ENCODE measurements at regions not wholly inside any gene's neighbourhood (a gene's known extent, or its start where the extent isn't known, plus 50 kb on each side); places are given as distances from the start of the nearest gene placed in this dataset.

GRCh38 chr4:1539859-1540600, 133.8 kb upstream of the NKX1-1 start:
- CTCF ChIA-PET = no interaction called here
- no peaks in the 10 kb centered on the region for H3K36me3 Mint-ChIP-seq
- H3K4me1 ChIP-seq (ENCODE audit: insufficient read depth, low read length) = peaks cover 14% of the 10 kb centered on the region
- POLR2A ChIA-PET = no interaction called here
- no peak overlapping the region for H3K27ac Mint-ChIP-seq
- H3K27me3 Mint-ChIP-seq = peaks cover 0 to 4% of the 10 kb centered on the region in 2 donors
- H3K4me1 Mint-ChIP-seq = peaks cover 0 to 9% (median 6%) of the 10 kb centered on the region in 3 donors
- H3K4me3 Mint-ChIP-seq = no peak overlapping the region
- H3K36me3 ChIP-seq (ENCODE audit: insufficient read depth, low read length) = no peaks in the 10 kb centered on the region
- no peak overlapping the region for H3K4me3 ChIP-seq (ENCODE audit: low read length)
- H3K27me3 ChIP-seq (ENCODE audit: insufficient read depth, low read length, poor library complexity, severe bottlenecking) = no peaks in the 10 kb centered on the region
- DNase-seq = no peak
- no peaks in the 10 kb centered on the region for H3K9me3 Mint-ChIP-seq
- H3K9me3 ChIP-seq (ENCODE audit: low read length) = no peaks in the 10 kb centered on the region
- H3K27ac ChIP-seq (ENCODE audit: low read depth, low read length) = no peak overlapping the region

DNA sequence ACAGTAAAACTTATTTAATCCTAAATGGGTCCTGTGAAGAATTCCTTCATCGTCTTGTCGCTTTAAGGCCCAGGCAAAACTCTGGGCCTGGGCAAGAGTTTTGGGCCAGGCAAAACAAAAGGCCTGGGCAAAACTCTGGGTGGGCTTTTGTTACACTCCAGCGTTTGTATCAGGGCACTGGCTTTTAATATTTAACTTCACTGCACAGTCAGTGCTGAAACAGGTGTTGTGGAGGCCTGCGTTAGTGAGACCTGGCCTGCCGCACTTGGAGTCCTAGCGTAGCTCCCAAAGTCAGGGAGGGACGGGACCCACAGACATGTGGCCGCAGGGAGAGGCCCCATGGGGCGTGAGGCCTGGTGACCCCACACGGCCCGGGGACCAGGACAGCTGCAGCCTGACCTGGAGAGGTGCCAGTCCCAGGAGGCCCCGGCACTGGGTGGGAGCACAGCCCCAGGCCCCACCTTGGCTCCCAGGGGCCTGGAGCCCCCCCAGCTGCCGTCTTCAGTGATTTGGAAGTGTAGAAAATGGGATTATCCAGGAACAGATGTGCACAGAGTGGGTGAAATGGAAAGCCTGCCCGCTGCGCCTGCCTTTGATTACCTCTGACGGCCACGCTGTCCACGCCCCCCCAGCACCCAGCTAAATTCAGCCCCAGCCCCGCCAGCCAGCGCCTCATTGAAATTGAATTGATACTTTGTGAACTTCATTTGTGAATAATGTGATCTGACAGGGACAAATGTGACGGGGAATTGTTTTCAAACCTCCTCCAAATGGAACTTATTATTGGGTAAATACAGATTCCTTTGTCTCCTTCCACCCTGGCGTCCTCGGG, 132.9 kb upstream of the NKX1-1 start:
- H3K4me1 Mint-ChIP-seq = peaks cover 0 to 2% (median under 1%) of the 10 kb centered on the region in 3 donors
- Histone ChIP-seq H3K4me3 (ENCODE audit: low read length) (no peak overlapping the region), H3K27ac (ENCODE audit: low read depth, low read length) (no peak overlapping the region), H3K4me1 (ENCODE audit: insufficient read depth, low read length) (peaks cover 8% of the 10 kb centered on the region), H3K36me3 (ENCODE audit: insufficient read depth, low read length) (no peaks in the 10 kb centered on the region), H3K9me3 (ENCODE audit: low read length) (no peaks in the 10 kb centered on the region), H3K27me3 (ENCODE audit: insufficient read depth, low read length, poor library complexity, severe bottlenecking) (no peaks in the 10 kb centered on the region)
- H3K9me3 Mint-ChIP-seq = no peaks in the 10 kb centered on the region
- peak overlapping the region in 1 of 8 donors; percentile 55 for H3K27ac Mint-ChIP-seq
- no peaks in the 10 kb centered on the region for H3K36me3 Mint-ChIP-seq
- ChIA-PET CTCF (no interaction called here), POLR2A (no interaction called here)
- DNase-seq = no peak
- no peak overlapping the region for H3K4me3 Mint-ChIP-seq
- H3K27me3 Mint-ChIP-seq = peaks cover under 1 to 5% of the 10 kb centered on the region in 2 donors

GRCh38 chr4:1538096-1538410, 131.8 kb upstream of the NKX1-1 start:
- H3K4me3 Mint-ChIP-seq = no peak overlapping the region
- no peaks in the 10 kb centered on the region for H3K36me3 Mint-ChIP-seq
- Histone ChIP-seq H3K36me3 (ENCODE audit: insufficient read depth, low read length) (no peaks in the 10 kb centered on the region), H3K4me1 (ENCODE audit: insufficient read depth, low read length) (no peaks in the 10 kb centered on the region), H3K27me3 (ENCODE audit: insufficient read depth, low read length, poor library complexity, severe bottlenecking) (no peaks in the 10 kb centered on the region), H3K4me3 (ENCODE audit: low read length) (no peak overlapping the region), H3K27ac (ENCODE audit: low read depth, low read length) (no peak overlapping the region), H3K9me3 (ENCODE audit: low read length) (no peaks in the 10 kb centered on the region)
- H3K27me3 Mint-ChIP-seq = peaks cover 9% of the 10 kb centered on the region in 2 donors
- ChIA-PET POLR2A (no interaction called here), CTCF (no interaction called here)
- H3K9me3 Mint-ChIP-seq = no peaks in the 10 kb centered on the region
- no peak overlapping the region for H3K27ac Mint-ChIP-seq
- DNase-seq = no peak
- no peaks in the 10 kb centered on the region for H3K4me1 Mint-ChIP-seq

DNA sequence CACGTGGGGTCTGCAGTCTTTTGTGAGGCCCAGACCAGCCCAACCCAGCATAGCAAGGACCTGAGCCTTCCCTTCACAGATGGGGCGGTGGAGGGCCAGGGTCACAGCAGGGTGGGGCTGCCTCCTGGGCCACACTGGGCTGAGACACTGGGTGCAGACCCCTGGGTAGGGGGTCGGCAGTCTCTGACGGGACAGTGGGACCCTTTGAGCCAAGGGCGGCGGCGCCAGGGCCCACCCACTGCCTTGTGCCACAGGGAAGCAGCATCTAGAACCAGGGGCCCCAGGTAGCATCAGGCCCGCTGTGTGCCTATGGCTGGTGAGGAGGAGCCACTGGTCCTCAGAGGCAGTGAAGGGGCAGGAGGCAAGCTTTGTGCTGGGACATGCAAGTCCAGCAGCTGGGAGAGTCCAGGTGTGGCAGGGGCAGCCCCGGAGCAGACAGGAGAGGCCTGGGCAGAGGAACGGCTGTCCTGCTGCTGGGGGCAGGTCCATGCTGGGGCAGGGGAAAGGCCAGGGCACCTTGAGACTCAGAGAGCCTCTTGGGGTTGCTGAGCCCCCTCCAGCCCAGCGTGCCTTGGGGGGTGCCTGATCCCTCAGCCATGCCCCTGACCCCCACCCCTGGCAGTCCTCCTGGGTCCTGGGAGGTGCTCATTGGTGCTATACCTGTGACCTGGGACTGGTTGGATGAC, 131.3 kb upstream of the NKX1-1 start:
- ChIA-PET POLR2A (no interaction called here), CTCF (no interaction called here)
- DNase-seq = no peak
- no peak overlapping the region for H3K27ac ChIP-seq (ENCODE audit: low read depth, low read length)
- H3K4me1 ChIP-seq (ENCODE audit: insufficient read depth, low read length) = no peaks in the 10 kb centered on the region
- H3K36me3 Mint-ChIP-seq = no peaks in the 10 kb centered on the region
- H3K9me3 Mint-ChIP-seq = no peaks in the 10 kb centered on the region
- H3K4me1 Mint-ChIP-seq = no peaks in the 10 kb centered on the region
- H3K27me3 ChIP-seq (ENCODE audit: insufficient read depth, low read length, poor library complexity, severe bottlenecking) = no peaks in the 10 kb centered on the region
- H3K4me3 ChIP-seq (ENCODE audit: low read length) = no peak overlapping the region
- no peak overlapping the region for H3K27ac Mint-ChIP-seq
- H3K27me3 Mint-ChIP-seq = peaks cover 7 to 9% of the 10 kb centered on the region in 2 donors
- H3K36me3 ChIP-seq (ENCODE audit: insufficient read depth, low read length) = no peaks in the 10 kb centered on the region
- no peak overlapping the region for H3K4me3 Mint-ChIP-seq
- H3K9me3 ChIP-seq (ENCODE audit: low read length) = no peaks in the 10 kb centered on the region

DNA sequence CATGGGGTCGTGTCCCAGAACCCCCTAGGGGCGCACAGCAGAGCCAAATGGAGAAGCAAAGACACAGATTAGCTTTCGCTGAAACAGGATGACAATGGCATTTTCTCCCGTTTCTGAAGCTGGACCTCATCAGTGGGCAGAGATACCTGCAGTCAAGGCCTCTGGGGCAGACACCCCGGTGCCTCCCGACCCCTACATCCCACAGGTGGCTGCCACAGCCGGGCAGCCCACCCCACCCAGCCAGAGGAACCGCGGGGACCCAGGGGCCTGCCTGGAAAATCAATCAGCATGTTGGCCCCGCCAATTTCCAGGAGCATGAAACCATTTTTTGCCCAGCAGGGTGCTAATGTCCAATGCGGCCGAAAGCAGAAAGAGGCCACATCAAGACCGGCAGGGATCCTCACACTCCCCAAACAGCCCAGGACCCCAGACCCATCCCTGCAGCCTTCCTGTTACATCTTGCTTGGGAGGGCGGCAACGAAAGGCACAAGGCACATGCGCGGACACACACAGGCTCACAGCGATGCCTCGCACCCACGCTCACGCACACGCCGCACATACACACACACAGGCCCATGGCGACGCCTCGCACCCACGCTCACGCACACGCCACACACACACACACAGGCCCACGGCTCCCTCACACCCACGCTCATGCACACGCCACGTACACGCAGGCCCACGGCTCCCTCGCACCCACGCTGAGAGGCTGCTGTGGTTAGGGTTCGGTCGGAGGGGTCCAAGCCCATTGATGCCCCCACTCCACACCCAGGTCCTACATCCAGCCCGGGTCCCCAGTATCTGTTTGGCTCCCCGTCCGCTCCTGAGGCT, 130.6 kb upstream of the NKX1-1 start:
- Mint-ChIP-seq H3K4me3 (no peak overlapping the region), H3K27ac (no peak overlapping the region), H3K36me3 (no peaks in the 10 kb centered on the region), H3K9me3 (no peaks in the 10 kb centered on the region), H3K4me1 (no peaks in the 10 kb centered on the region), H3K27me3 (peaks cover 9 to 10% of the 10 kb centered on the region in 2 donors)
- CTCF ChIA-PET = no interaction called here
- Histone ChIP-seq H3K9me3 (ENCODE audit: low read length) (no peaks in the 10 kb centered on the region), H3K36me3 (ENCODE audit: insufficient read depth, low read length) (no peaks in the 10 kb centered on the region), H3K4me3 (ENCODE audit: low read length) (no peak overlapping the region), H3K4me1 (ENCODE audit: insufficient read depth, low read length) (no peaks in the 10 kb centered on the region), H3K27ac (ENCODE audit: low read depth, low read length) (no peak overlapping the region), H3K27me3 (ENCODE audit: insufficient read depth, low read length, poor library complexity, severe bottlenecking) (no peaks in the 10 kb centered on the region)
- DNase-seq = no peak
- POLR2A ChIA-PET = no interaction called here

DNA sequence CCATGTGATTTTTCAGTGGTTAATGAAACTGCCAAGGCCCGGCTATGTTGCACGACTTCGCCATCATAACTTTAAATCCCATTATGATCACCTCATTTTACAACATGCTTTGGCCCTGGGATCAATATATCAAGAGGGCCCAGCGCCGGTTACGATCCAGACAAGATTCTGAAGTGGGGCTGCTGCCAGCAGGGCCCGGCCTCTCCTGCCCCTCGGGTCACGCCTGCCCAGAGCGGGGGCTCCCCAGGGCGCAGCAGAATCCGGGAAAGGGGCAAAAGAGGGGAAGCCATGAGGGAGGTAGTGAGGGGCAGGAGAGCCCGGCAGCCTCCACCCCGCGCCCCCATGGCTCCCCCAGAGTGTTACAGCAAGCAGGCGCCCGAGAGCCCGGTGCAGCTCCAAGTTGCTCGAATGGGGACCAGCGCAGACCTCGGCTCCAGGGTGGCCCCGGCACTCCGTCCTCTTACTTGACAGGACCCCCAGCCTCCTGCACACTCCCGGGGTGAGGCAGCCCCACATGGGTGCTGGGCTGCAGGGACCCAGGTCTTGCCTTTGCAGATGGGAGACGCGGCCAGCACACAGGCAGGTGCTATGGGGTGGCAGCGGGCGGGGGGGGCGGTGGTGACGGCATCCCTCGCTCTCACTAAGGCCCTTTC, 129.8 kb upstream of the NKX1-1 start:
- Mint-ChIP-seq H3K27me3 (peaks cover 13 to 16% of the 10 kb centered on the region in 2 donors), H3K36me3 (no peaks in the 10 kb centered on the region), H3K4me1 (no peaks in the 10 kb centered on the region), H3K9me3 (no peaks in the 10 kb centered on the region), H3K27ac (no peak overlapping the region), H3K4me3 (no peak overlapping the region)
- Histone ChIP-seq H3K4me3 (ENCODE audit: low read length) (no peak overlapping the region), H3K27me3 (ENCODE audit: insufficient read depth, low read length, poor library complexity, severe bottlenecking) (no peaks in the 10 kb centered on the region), H3K27ac (ENCODE audit: low read depth, low read length) (no peak overlapping the region), H3K9me3 (ENCODE audit: low read length) (no peaks in the 10 kb centered on the region), H3K4me1 (ENCODE audit: insufficient read depth, low read length) (no peaks in the 10 kb centered on the region), H3K36me3 (ENCODE audit: insufficient read depth, low read length) (no peaks in the 10 kb centered on the region)
- DNase-seq = no peak
- POLR2A ChIA-PET = no interaction called here
- CTCF ChIA-PET = no interaction called here

DNA sequence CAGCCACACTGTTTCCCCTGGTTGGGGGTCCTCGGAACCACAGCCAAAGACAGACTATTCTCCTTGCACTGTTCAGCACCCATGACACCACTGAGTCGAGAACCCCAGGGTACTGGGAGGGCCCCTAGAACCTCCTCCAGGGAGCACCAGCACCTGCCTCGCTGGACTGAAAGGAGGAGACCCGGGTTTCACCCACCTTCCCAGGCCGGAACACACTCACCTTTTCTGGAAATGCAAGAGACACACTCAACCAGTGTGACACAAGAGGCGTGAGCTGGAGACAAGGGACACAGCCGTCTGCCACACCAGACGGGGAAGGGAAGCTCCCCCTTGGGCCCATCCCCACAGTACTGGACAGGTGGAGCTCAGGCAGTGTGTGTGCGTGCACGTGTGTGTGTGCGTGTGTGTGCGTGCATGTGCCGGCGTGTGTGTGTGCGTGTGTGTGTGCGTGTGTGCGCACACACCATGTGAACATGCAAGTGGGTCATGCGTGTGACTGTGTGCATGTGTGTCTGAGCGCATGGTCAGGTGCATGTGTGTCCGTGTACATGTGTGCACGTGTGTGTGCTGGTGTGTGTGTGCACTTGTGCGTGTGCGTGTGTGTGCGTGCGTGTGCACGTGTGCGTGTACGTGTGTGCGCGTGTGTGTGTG, 128.8 kb upstream of the NKX1-1 start:
- H3K4me3 Mint-ChIP-seq = no peak overlapping the region
- Histone ChIP-seq H3K9me3 (ENCODE audit: low read length) (no peaks in the 10 kb centered on the region), H3K36me3 (ENCODE audit: insufficient read depth, low read length) (no peaks in the 10 kb centered on the region), H3K4me3 (ENCODE audit: low read length) (no peak overlapping the region), H3K27me3 (ENCODE audit: insufficient read depth, low read length, poor library complexity, severe bottlenecking) (no peaks in the 10 kb centered on the region), H3K27ac (ENCODE audit: low read depth, low read length) (no peak overlapping the region), H3K4me1 (ENCODE audit: insufficient read depth, low read length) (no peaks in the 10 kb centered on the region)
- H3K27ac Mint-ChIP-seq = no peak overlapping the region
- no peaks in the 10 kb centered on the region for H3K9me3 Mint-ChIP-seq
- ChIA-PET POLR2A (interaction anchor here (0.6 kb wide), 1 partner anchor 1560 kb away, joined by 7 read pairs; no protein-coding TSS in a partner anchor), CTCF (interaction anchor here (1.5 kb wide), 1 partner anchor 13 kb away, joined by 6 read pairs; no protein-coding TSS in a partner anchor)
- no peaks in the 10 kb centered on the region for H3K4me1 Mint-ChIP-seq
- DNase-seq = peak in 1 of 5 donors; percentile 27
- no peaks in the 10 kb centered on the region for H3K36me3 Mint-ChIP-seq
- H3K27me3 Mint-ChIP-seq = peaks cover 19 to 21% of the 10 kb centered on the region in 2 donors

All from CD8-positive, alpha-beta memory T cell (primary cell).